ENCODE measurements at regions not wholly inside any gene's neighbourhood (a gene's known extent, or its start where the extent isn't known, plus 50 kb on each side); places are given as distances from the start of the nearest gene placed in this dataset.

- no peak for DNase-seq
Measured at GRCh38 chr3:72214066-72214951, 429.4 kb upstream of the PROK2 start.

GRCh38 chr3:72213296-72214065 lies 428.5 kb upstream of the PROK2 start:
- no peak for DNase-seq

- DNase-seq, result no peak
Measured at GRCh38 chr3:72212396-72212795, 427.4 kb upstream of the PROK2 start.

- no peak for DNase-seq
Measured at GRCh38 chr3:72210261-72210660, 425.3 kb upstream of the PROK2 start.

GRCh38 chr3:72205297-72205826 lies 420.4 kb upstream of the PROK2 start:
- DNase-seq, result no peak

GRCh38 chr3:72204452-72204851 lies 419.5 kb upstream of the PROK2 start:
- DNase-seq, result no peak

- no peak for DNase-seq
Measured at GRCh38 chr3:72203613-72204349, 418.8 kb upstream of the PROK2 start.

- no peak for DNase-seq
Measured at GRCh38 chr3:72203105-72203504, 418.2 kb upstream of the PROK2 start.

- no peak for DNase-seq
Measured at GRCh38 chr3:72200332-72200731, 415.4 kb upstream of the PROK2 start.

GRCh38 chr3:72199530-72199929 lies 414.6 kb upstream of the PROK2 start:
- no peak for DNase-seq

- no peak for DNase-seq
Measured at GRCh38 chr3:72196377-72196929, 411.5 kb upstream of the PROK2 start.

- no peak for DNase-seq
Measured at GRCh38 chr3:72195895-72196294, 410.9 kb upstream of the PROK2 start.

GRCh38 chr3:72194458-72194857 lies 409.5 kb upstream of the PROK2 start:
- DNase-seq, result no peak

GRCh38 chr3:72193771-72194430 lies 409.0 kb upstream of the PROK2 start:
- no peak for DNase-seq

- DNase-seq, result no peak
Measured at GRCh38 chr3:72192572-72192971, 407.6 kb upstream of the PROK2 start.

- no peak for DNase-seq
Measured at GRCh38 chr3:72191209-72191960, 406.4 kb upstream of the PROK2 start.

- DNase-seq, result no peak
Measured at GRCh38 chr3:72190050-72190449, 405.1 kb upstream of the PROK2 start.

- DNase-seq, result no peak
Measured at GRCh38 chr3:72189339-72189738, 404.4 kb upstream of the PROK2 start.

GRCh38 chr3:72188536-72188935 lies 403.6 kb upstream of the PROK2 start:
- no peak for DNase-seq

GRCh38 chr3:72187131-72187530 lies 402.2 kb upstream of the PROK2 start:
- DNase-seq, result no peak

GRCh38 chr3:72186400-72186855 lies 401.5 kb upstream of the PROK2 start:
- DNase-seq, result no peak

Measured in left hindlimb (tissue), 1 donor.